GM19025 (cell line): ENCODE measurements at regions not wholly inside any gene's neighbourhood (a gene's known extent, or its start where the extent isn't known, plus 50 kb on each side); places are given as distances from the start of the nearest gene placed in this dataset.

Source experiments
- ATAC-seq: cut with Tn5 transposase; IDR thresholded peaks from one replicate; pipeline ENCODE4 v1.9.1; 2021; ENCODE audit warnings: mild to moderate bottlenecking, low read depth, moderate library complexity; ENCODE audit not compliant: unreplicated experiment

GRCh38 chr6:126145351-126145750 is 159.0 kb downstream of the TRMT11 start:
- no peak for ATAC-seq

GRCh38 chr6:126147291-126147815 is 161.0 kb downstream of the TRMT11 start:
- ATAC-seq = no peak

- ATAC-seq = no peak
Measured at GRCh38 chr6:126148853-126149252, 162.5 kb downstream of the TRMT11 start.

GRCh38 chr6:126152372-126152745 is 166.0 kb downstream of the TRMT11 start:
- ATAC-seq = no peak

GRCh38 chr6:126153661-126154060 is 167.3 kb downstream of the TRMT11 start:
- ATAC-seq = no peak

- no peak for ATAC-seq
Measured at GRCh38 chr6:126156973-126157372, 170.6 kb downstream of the TRMT11 start.

- no peak for ATAC-seq
Measured at GRCh38 chr6:126167726-126168125, 172.2 kb upstream of the CENPW start.

- no peak for ATAC-seq
Measured at GRCh38 chr6:126170433-126170832, 169.5 kb upstream of the CENPW start.

- peak; percentile 71 for ATAC-seq
Measured at GRCh38 chr6:126170978-126171382, 168.9 kb upstream of the CENPW start.

- no peak for ATAC-seq
Measured at GRCh38 chr6:126172131-126172530, 167.8 kb upstream of the CENPW start.

GRCh38 chr6:126173265-126173664 is 166.7 kb upstream of the CENPW start:
- ATAC-seq = no peak

- ATAC-seq = no peak
Measured at GRCh38 chr6:126174697-126175096, 165.2 kb upstream of the CENPW start.

GRCh38 chr6:126175251-126175650 is 164.7 kb upstream of the CENPW start:
- ATAC-seq = no peak

GRCh38 chr6:126176282-126176681 is 163.6 kb upstream of the CENPW start:
- no peak for ATAC-seq

GRCh38 chr6:126180585-126180984 is 159.3 kb upstream of the CENPW start:
- no peak for ATAC-seq

- ATAC-seq = no peak
Measured at GRCh38 chr6:126181173-126181741, 158.7 kb upstream of the CENPW start.

- ATAC-seq = no peak
Measured at GRCh38 chr6:126181890-126182289, 158.0 kb upstream of the CENPW start.

GRCh38 chr6:126182650-126183311 is 157.1 kb upstream of the CENPW start:
- no peak for ATAC-seq

GRCh38 chr6:126185774-126186173 is 154.1 kb upstream of the CENPW start:
- ATAC-seq = no peak

- no peak for ATAC-seq
Measured at GRCh38 chr6:126188279-126188909, 151.5 kb upstream of the CENPW start.

GRCh38 chr6:126195625-126196236 is 144.2 kb upstream of the CENPW start:
- no peak for ATAC-seq
